Retinal pigment epithelial cell (primary cell): ENCODE measurements at regions not wholly inside any gene's neighbourhood (a gene's known extent, or its start where the extent isn't known, plus 50 kb on each side); places are given as distances from the start of the nearest gene placed in this dataset.

Source experiments
- DNase-seq: peaks from one replicate; pipeline ENCODE4 v3.0.0-alpha.2; 2010; ENCODE audit warnings: low read depth
- H3K4me3 ChIP-seq: 2 replicates; pipeline ENCODE4 v1.5.1; 2011; ENCODE audit warnings: mild to moderate bottlenecking, low read length, control low read depth, moderate library complexity
- CTCF ChIP-seq: conservative IDR thresholded peaks from 2 replicates; pipeline ENCODE4 v1.5.1; 2011; ENCODE audit warnings: low read depth, low read length, control low read depth, inconsistent platforms

- H3K4me3 ChIP-seq = no peak overlapping the region
Measured at GRCh38 chr2:181289698-181290097, 167.5 kb upstream of the ITGA4 start.

DNA sequence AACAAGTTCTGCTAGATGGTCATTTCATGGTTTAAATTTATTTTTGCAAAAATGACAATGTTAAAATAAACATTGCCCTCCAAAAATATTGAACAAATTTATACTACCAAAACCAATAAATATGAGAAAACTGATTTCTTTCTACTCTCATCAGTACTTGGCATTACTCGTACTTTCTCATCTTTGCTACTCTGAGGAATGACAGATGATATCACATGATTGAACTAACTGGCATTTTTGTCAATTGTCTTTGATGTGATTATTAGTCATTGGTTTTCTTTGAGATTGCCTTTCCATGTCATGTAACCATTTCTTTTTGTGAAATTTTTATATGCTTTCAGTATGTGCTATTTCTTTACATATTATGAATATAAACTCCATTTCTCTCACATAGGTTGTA lies 167.0 kb upstream of the ITGA4 start:
- no peak for TF ChIP-seq CTCF
- no peak for DNase-seq
- no peak overlapping the region for H3K4me3 ChIP-seq

More at GRCh38 chr2:181289698-181290097, 167.5 kb upstream of the ITGA4 start:
- TF ChIP-seq CTCF = no peak
- DNase-seq = no peak

- TF ChIP-seq CTCF = no peak
- DNase-seq = no peak
- no peak overlapping the region for H3K4me3 ChIP-seq
Measured at GRCh38 chr2:181294979-181295378, 162.2 kb upstream of the ITGA4 start.

DNA sequence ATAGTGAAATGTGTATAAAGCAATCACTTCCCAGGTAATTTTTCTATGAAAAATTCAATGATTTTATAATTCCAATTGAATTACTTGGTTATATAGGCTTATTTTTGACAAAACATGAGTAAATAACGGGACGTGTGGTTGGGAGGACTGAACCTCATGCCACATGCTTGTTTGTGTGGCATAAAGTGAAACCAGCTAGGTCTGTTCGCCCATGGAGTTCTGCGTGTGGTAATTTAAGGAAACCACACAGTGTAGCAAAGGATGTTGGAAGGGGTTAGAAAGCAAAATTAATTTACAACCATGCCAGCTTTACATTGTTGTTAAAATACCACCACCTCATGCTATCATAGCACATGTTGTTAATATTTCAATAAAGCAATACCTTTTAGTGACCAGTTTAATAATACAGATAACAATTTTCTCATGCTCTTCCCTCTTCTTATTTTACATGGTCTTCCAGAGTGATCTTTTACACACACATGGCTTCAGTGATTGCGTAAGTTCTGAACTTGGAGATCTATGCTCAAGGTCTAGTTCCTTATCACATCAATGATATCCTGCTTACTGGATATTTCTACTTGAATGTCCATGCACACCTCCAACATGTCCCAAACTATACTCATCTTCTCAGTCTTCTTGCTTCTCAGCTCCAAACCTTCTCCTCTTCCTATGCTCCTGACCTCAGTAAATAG lies 156.4 kb upstream of the ITGA4 start:
- no peak for TF ChIP-seq CTCF
- no peak for DNase-seq
- no peak overlapping the region for H3K4me3 ChIP-seq

GRCh38 chr2:181304011-181304844 lies 153.0 kb upstream of the ITGA4 start:
- H3K4me3 ChIP-seq = no peak overlapping the region
- no peak for DNase-seq
- no peak for TF ChIP-seq CTCF

DNA sequence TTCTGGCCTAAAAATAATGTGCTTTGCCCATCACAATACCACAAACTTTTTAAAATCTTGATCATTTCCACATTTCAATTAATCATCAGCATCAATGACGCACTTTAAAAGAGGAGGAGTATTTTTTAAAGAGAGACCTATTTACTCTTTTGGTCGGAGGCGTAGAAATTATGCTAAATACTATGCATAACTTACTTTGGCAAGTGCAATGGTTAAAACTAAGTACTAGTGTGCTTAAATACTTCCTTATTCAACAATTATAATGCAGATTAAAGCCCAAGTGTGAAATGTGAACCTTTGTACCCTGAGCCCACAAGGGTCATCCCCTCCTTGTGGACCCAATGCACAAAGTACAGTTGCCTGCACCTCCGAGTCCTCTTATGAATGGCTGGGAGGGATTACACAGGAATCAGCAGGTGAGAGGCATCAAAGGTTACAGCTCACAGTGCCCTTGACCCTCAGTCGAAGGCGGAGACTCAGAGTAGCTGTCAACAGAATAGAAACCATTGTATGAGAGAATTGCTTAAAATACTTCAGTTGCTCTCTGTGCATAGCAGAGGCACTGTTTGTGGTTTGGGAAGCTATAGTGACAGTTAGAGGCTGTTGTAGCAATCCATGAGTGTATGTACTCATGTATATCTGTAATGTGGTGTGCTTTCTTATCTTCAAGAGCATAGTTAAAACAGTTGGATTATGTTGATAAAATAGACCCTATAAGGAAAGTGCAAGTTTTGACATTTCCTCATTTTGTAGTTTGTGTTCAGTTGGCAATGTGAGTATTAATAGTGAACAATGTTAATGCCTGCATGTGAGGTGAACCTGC lies 151.7 kb upstream of the ITGA4 start:
- TF ChIP-seq CTCF = no peak
- no peak overlapping the region for H3K4me3 ChIP-seq
- DNase-seq = no peak
